LNCAP (cell line): ENCODE measurements at regions not wholly inside any gene's neighbourhood (a gene's known extent, or its start where the extent isn't known, plus 50 kb on each side); places are given as distances from the start of the nearest gene placed in this dataset.

Experiments
- CTCF ChIP-seq: fragments of 450-650 bp; IDR thresholded peaks from 2 replicates; pipeline ENCODE4 v1.5.1; 2017; ENCODE audit warnings: mild to moderate bottlenecking

GRCh38 chr5:61623401-61624069 is 291.5 kb downstream of the ZSWIM6 start:
- no peak for TF ChIP-seq CTCF

- no peak for TF ChIP-seq CTCF
Measured at GRCh38 chr5:61624553-61625136, 292.6 kb downstream of the ZSWIM6 start.

GRCh38 chr5:61625137-61625561 is 293.1 kb downstream of the ZSWIM6 start:
- no peak for TF ChIP-seq CTCF

GRCh38 chr5:61625681-61626621 is 293.9 kb downstream of the ZSWIM6 start:
- TF ChIP-seq CTCF, result no peak

GRCh38 chr5:61626639-61627282 is 294.7 kb downstream of the ZSWIM6 start:
- no peak for TF ChIP-seq CTCF

GRCh38 chr5:61627531-61627930 is 295.5 kb downstream of the ZSWIM6 start:
- no peak for TF ChIP-seq CTCF

GRCh38 chr5:61630908-61631307 is 298.9 kb downstream of the ZSWIM6 start:
- TF ChIP-seq CTCF, result no peak
